Hepatocyte (in vitro differentiated cells): ENCODE measurements at regions not wholly inside any gene's neighbourhood (a gene's known extent, or its start where the extent isn't known, plus 50 kb on each side); places are given as distances from the start of the nearest gene placed in this dataset.

Experiments used
- CTCF ChIP-seq: fragments of 200-600 bp; sonication (generic); IDR thresholded peaks from 2 replicates; pipeline ENCODE4 v1.5.1; 2016; ENCODE audit warnings: antibody characterized with exemption, mild to moderate bottlenecking; ENCODE audit not compliant: poor library complexity
- EZH2 ChIP-seq: fragments of 200-600 bp; sonication (generic); IDR thresholded peaks from 2 replicates; pipeline ENCODE4 v1.6.1; 2016; ENCODE audit warnings: antibody characterized with exemption, mild to moderate bottlenecking, borderline replicate concordance

DNA sequence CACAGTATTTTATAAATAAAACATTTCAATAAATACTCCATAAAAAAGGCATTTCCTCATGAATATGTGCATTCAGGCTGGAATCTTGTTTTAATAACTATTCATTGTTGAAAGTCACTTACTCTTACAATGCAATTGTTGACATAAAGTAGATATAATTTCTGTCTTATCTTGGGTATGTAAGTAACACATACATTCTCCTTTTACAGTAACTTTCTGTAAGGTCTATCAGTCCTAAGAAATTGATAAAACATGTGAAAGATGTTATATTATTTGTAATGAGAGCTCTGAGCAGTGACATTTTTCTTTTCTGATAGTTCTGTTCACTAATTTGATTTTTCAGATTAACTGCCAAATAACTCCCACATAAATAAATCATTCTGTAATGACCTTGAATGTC, 1249.2 kb downstream of the STIM2 start:
- TF ChIP-seq CTCF (no peak), EZH2 (no peak)
